Kidney epithelial cell (primary cell): ENCODE measurements at regions not wholly inside any gene's neighbourhood (a gene's known extent, or its start where the extent isn't known, plus 50 kb on each side); places are given as distances from the start of the nearest gene placed in this dataset.

ENCODE experiments used
- DNase-seq: peaks from one replicate; pipeline ENCODE4 v3.0.0-alpha.2; 2010; ENCODE audit warnings: low read depth
- H3K27me3 ChIP-seq: 2 replicates; pipeline ENCODE4 v1.6.0; 2011; ENCODE audit warnings: low read length; ENCODE audit not compliant: control insufficient read depth, insufficient read depth
- H3K36me3 ChIP-seq: 2 replicates; pipeline ENCODE4 v1.5.1; 2011; ENCODE audit warnings: low read length; ENCODE audit not compliant: control insufficient read depth, insufficient read depth
- H3K4me3 ChIP-seq: 2 replicates; pipeline ENCODE4 v1.5.1; 2011; ENCODE audit warnings: low read depth, mild to moderate bottlenecking, control low read depth, low read length
- TF ChIP-seq, protein P1 (sequence below): IDR thresholded peaks from 2 replicates; pipeline ENCODE4 v1.5.1; 2011; ENCODE audit warnings: mild to moderate bottlenecking, moderate library complexity, low read length, control low read depth, inconsistent platforms; ENCODE audit not compliant: insufficient read depth, poor library complexity, severe bottlenecking

DNA sequence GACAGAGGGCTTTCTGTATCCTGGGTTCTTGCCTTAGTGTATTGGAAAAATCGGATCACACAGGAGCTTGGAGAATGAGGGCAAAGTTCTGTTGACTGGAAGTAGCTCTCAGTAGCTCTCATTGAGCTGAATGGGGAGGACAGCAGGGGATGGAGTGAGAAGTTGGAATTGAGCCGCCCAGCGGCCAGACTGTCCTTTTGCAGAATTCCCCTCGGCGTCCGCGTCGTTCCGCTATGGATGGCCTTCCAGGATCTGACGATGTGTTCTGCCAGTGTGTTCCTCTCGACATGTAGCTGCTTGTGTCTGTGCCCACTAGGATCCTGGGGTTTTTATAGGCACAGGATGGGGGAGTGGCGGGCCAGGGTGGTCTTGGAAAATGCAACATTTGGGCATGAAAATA, 351.8 kb upstream of the SEMA3A start:
- TF ChIP-seq, protein P1, sequence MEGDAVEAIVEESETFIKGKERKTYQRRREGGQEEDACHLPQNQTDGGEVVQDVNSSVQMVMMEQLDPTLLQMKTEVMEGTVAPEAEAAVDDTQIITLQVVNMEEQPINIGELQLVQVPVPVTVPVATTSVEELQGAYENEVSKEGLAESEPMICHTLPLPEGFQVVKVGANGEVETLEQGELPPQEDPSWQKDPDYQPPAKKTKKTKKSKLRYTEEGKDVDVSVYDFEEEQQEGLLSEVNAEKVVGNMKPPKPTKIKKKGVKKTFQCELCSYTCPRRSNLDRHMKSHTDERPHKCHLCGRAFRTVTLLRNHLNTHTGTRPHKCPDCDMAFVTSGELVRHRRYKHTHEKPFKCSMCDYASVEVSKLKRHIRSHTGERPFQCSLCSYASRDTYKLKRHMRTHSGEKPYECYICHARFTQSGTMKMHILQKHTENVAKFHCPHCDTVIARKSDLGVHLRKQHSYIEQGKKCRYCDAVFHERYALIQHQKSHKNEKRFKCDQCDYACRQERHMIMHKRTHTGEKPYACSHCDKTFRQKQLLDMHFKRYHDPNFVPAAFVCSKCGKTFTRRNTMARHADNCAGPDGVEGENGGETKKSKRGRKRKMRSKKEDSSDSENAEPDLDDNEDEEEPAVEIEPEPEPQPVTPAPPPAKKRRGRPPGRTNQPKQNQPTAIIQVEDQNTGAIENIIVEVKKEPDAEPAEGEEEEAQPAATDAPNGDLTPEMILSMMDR: no peak
- no peak overlapping the region for H3K4me3 ChIP-seq
- H3K36me3 ChIP-seq: no peaks in the 10 kb centered on the region
- H3K27me3 ChIP-seq: no peaks in the 10 kb centered on the region
- DNase-seq: no peak

DNA sequence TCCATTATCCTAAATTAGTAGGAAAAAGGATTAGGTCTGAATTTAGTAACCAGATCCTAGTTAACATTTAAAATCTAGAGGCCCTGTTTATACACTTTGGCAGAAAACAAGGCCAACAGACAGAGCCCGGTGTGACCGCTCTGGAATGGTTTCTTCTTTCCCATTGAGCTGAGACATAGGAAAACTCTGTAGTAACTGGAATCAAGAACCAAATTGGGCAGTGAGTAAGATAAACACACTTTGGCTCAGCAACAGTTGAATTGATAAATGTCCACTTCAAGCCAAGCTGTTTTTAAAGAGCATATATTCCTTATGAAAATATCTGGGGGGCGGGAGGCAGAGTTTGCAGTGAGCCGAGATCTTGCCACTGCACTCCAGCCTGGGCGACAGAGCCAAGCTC, 343.7 kb upstream of the SEMA3A start:
- no peaks in the 10 kb centered on the region for H3K27me3 ChIP-seq
- H3K4me3 ChIP-seq: no peak overlapping the region
- DNase-seq: no peak
- TF ChIP-seq, protein P1: no peak
- H3K36me3 ChIP-seq: no peaks in the 10 kb centered on the region

DNA sequence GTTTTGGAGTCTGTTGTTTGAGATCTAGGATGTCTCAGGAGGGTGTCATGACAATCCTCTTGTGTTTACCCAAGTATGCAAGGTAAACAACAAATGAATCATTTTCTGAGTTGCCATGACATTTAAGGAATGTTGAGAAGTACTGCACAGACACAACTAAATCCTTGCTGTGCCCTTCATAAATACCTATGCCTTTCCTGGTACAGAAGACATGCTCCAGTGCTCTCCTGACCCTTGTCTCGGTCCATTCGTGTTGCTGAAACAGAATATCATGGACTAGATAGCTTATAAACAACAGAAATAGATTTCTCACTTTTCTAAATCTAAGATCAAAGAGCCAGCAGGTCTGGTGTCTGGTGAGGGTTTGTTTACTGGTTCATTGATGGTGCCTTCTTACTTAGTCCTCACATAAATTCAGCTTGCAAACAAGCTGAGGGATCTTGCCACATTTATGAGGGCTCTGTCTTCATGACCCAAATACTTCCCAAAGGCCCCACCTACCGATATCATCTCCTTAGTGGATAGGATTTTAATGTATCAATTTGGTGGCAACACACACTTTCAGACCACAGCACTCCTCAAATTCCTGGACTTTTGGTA, 341.8 kb upstream of the SEMA3A start:
- H3K27me3 ChIP-seq: no peaks in the 10 kb centered on the region
- H3K4me3 ChIP-seq: no peak overlapping the region
- no peaks in the 10 kb centered on the region for H3K36me3 ChIP-seq
- TF ChIP-seq, protein P1: no peak
- DNase-seq: peak; percentile 57

DNA sequence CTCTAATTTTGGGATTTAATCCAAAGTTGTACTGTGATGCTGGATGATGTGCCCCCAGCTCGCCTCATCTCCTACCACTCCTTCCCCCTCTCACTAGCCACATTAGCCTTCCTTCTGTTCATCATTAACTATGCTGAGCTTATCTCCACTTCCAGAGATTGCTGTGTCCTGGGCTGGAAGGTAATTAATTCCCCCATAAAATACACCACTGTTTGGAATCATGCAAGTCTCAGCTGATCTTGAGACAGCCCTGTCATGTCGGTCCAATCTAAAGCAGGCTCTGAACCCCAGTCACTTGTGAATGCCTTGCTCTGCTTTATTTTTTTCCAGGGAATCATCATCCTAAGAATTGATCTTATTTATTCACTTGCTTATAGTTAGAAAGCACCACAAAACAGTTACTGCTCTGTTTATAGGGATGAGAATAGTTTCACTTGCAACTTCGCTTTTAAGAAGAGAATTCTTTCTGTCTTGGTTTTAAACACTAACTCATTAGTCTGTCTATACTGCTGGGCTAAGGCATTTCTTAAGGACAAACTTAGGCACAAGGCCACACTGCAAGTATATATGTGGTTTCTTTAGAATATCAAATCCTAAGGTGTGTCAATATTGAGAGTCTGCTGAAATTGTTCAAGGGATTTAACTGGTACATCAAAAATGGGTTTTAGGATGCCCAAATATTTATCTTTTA, 341.1 kb upstream of the SEMA3A start:
- DNase-seq: no peak
- H3K4me3 ChIP-seq: no peak overlapping the region
- no peaks in the 10 kb centered on the region for H3K36me3 ChIP-seq
- TF ChIP-seq, protein P1: no peak
- no peaks in the 10 kb centered on the region for H3K27me3 ChIP-seq

DNA sequence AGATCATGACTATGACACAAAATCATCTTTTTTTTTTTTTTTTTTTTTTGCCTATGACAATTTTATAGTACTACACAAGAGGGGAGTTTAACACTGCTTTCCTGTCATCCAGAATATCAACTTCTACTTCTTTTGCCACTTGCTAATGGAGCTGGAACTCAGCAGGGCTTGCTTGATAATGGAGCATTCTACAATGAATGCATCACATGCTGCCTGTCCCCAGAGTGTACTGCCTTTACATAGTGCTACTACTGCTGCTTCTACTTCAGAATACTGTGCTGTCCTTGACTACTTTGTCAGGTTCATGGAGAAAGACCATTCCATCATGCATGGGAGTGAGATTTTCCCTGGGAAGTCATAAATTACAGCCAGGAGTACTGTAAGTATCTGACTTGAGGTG, 338.6 kb upstream of the SEMA3A start:
- DNase-seq: no peak
- H3K27me3 ChIP-seq: no peaks in the 10 kb centered on the region
- no peak overlapping the region for H3K4me3 ChIP-seq
- TF ChIP-seq, protein P1: no peak
- H3K36me3 ChIP-seq: no peaks in the 10 kb centered on the region

DNA sequence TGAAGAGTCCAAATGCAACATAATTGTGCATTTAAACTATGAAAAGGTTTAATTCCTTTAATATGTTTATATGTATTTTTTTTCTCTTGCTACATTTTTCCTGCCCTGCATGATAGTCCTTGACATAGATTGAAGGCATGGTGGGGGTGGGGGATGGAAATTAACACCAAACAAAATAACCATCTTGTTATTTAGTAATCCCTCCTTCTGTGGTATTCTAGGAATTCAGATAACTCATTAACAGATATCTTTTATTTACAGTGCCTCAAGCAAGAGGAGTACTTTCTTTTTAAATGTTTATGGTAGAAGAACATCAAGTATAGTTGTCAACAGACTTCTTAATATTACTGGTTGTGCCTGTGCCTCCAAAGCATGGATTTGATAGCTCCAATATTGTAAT, 337.6 kb upstream of the SEMA3A start:
- H3K27me3 ChIP-seq: no peaks in the 10 kb centered on the region
- TF ChIP-seq, protein P1: no peak
- H3K4me3 ChIP-seq: no peak overlapping the region
- DNase-seq: no peak
- no peaks in the 10 kb centered on the region for H3K36me3 ChIP-seq
